ENCODE measurements at regions not wholly inside any gene's neighbourhood (a gene's known extent, or its start where the extent isn't known, plus 50 kb on each side); places are given as distances from the start of the nearest gene placed in this dataset.

- TF ChIP-seq EZH2 (IDR thresholded peaks at IDR 0.05; ENCODE audit: borderline replicate concordance, low read length), result no peak
- TF ChIP-seq CTCF (conservative IDR thresholded peaks at IDR 0.05 in 1 of 2, IDR thresholded peaks at IDR 0.05 in 1 of 2; ENCODE audit: extremely low read depth in 1 of 2, insufficient read depth in 1 of 2, low read depth in 1 of 2, low read length in 2 of 2), result no peak
These were observed 122.9 kb upstream of the DAB1 start for GRCh38 chr1:57546549-57547330.

Measured in mammary epithelial cell (primary cell).